AG09309 (cell line): ENCODE measurements at regions not wholly inside any gene's neighbourhood (a gene's known extent, or its start where the extent isn't known, plus 50 kb on each side); places are given as distances from the start of the nearest gene placed in this dataset.

ENCODE experiments used
- DNase-seq: peaks from one replicate; pipeline ENCODE4 v3.0.0-alpha.2; 2010; ENCODE audit warnings: low read depth
- H3K4me3 ChIP-seq: 2 replicates; pipeline ENCODE4 v1.5.1; 2011; ENCODE audit warnings: mild to moderate bottlenecking, low read depth, low read length, moderate library complexity; ENCODE audit not compliant: control insufficient read depth
- CTCF ChIP-seq: IDR thresholded peaks from 2 replicates; pipeline ENCODE4 v1.5.1; 2011; ENCODE audit warnings: mild to moderate bottlenecking, low read depth, low read length, inconsistent platforms; ENCODE audit not compliant: insufficient read depth, control insufficient read depth; ENCODE audit errors: missing control alignments

- no peak for DNase-seq
- no peak for TF ChIP-seq CTCF
- H3K4me3 ChIP-seq, result no peak overlapping the region
These were observed 168.7 kb downstream of the RRAGC start for GRCh38 chr1:38690790-38691449.

GRCh38 chr1:38686927-38687255 lies 172.7 kb downstream of the RRAGC start:
- DNase-seq, result no peak
- TF ChIP-seq CTCF, result no peak
- H3K4me3 ChIP-seq, result no peak overlapping the region

GRCh38 chr1:38686167-38686926 lies 173.2 kb downstream of the RRAGC start:
- TF ChIP-seq CTCF, result no peak
- no peak overlapping the region for H3K4me3 ChIP-seq
- DNase-seq, result no peak

- H3K4me3 ChIP-seq, result no peak overlapping the region
- no peak for TF ChIP-seq CTCF
- DNase-seq, result no peak
These were observed 174.2 kb downstream of the RRAGC start for GRCh38 chr1:38685388-38685787.

GRCh38 chr1:38680801-38681510 lies 178.6 kb downstream of the RRAGC start:
- TF ChIP-seq CTCF, result no peak
- H3K4me3 ChIP-seq, result no peak overlapping the region
- no peak for DNase-seq

- no peak for DNase-seq
- TF ChIP-seq CTCF, result no peak
- no peak overlapping the region for H3K4me3 ChIP-seq
These were observed 181.8 kb downstream of the RRAGC start for GRCh38 chr1:38677756-38678155.
